SU-DHL-6 (cell line): ENCODE measurements at regions not wholly inside any gene's neighbourhood (a gene's known extent, or its start where the extent isn't known, plus 50 kb on each side); places are given as distances from the start of the nearest gene placed in this dataset.

Experiments
- EZH2phosphoT487 ChIP-seq: fragments of 200-600 bp; sonication (generic), shearing (Covaris generic); conservative IDR thresholded peaks from 2 replicates; pipeline ENCODE4 v1.6.1; 2018; ENCODE audit warnings: mild to moderate bottlenecking, antibody characterized with exemption, low read length, moderate library complexity, mixed read lengths
- TF ChIP-seq, protein P1 (sequence below): fragments of 200-600 bp; sonication (generic); IDR thresholded peaks from one replicate; pipeline ENCODE4 v1.5.1; 2017; ENCODE audit warnings: antibody characterized with exemption, mild to moderate bottlenecking, low read length, moderate library complexity; ENCODE audit not compliant: insufficient read depth, poor library complexity, severe bottlenecking

DNA sequence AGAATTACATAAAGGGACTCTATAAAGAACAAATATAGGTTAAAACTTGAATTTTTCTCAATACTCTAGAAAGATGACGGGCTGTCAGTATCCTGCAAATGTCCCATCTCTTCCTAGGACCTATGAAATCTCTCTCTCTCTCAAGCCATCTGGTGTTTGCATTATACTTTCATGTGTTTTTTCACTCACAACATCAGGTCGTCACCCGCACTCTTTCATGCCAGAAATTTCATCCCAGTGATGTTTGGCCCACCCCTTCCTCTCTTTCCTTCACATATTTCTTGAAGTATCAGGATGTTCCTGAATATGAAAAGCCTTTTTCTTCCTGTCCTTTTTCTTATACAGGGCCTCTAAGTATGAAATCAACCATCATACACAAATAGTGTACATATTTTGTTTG, 63.3 kb upstream of the GAS1 start:
- TF ChIP-seq, protein P1, sequence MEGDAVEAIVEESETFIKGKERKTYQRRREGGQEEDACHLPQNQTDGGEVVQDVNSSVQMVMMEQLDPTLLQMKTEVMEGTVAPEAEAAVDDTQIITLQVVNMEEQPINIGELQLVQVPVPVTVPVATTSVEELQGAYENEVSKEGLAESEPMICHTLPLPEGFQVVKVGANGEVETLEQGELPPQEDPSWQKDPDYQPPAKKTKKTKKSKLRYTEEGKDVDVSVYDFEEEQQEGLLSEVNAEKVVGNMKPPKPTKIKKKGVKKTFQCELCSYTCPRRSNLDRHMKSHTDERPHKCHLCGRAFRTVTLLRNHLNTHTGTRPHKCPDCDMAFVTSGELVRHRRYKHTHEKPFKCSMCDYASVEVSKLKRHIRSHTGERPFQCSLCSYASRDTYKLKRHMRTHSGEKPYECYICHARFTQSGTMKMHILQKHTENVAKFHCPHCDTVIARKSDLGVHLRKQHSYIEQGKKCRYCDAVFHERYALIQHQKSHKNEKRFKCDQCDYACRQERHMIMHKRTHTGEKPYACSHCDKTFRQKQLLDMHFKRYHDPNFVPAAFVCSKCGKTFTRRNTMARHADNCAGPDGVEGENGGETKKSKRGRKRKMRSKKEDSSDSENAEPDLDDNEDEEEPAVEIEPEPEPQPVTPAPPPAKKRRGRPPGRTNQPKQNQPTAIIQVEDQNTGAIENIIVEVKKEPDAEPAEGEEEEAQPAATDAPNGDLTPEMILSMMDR, result no peak
- TF ChIP-seq EZH2phosphoT487, result no peak
